Skeletal muscle cell (primary cell): ENCODE measurements at regions not wholly inside any gene's neighbourhood (a gene's known extent, or its start where the extent isn't known, plus 50 kb on each side); places are given as distances from the start of the nearest gene placed in this dataset.

ENCODE experiments used
- DNase-seq: peaks from one replicate; pipeline ENCODE4 v3.0.0-alpha.2; 2010; ENCODE audit warnings: low read depth
- H3K4me3 ChIP-seq: 2 replicates; pipeline ENCODE4 v1.5.1; 2011; ENCODE audit warnings: low read depth, mild to moderate bottlenecking, control low read depth, low read length, moderate library complexity

GRCh38 chr9:27848315-27848714 is 275.0 kb upstream of the C9orf72 start:
- no peak for DNase-seq
- H3K4me3 ChIP-seq: no peak overlapping the region

GRCh38 chr9:27851858-27852257 is 278.6 kb upstream of the C9orf72 start:
- DNase-seq: no peak
- H3K4me3 ChIP-seq: no peak overlapping the region

- H3K4me3 ChIP-seq: no peak overlapping the region
- no peak for DNase-seq
Observed at GRCh38 chr9:27853529-27853928, 280.2 kb upstream of the C9orf72 start.

- DNase-seq: no peak
- no peak overlapping the region for H3K4me3 ChIP-seq
Observed at GRCh38 chr9:27856054-27856453, 282.8 kb upstream of the C9orf72 start.

GRCh38 chr9:27856748-27857147 is 283.5 kb upstream of the C9orf72 start:
- H3K4me3 ChIP-seq: no peak overlapping the region
- DNase-seq: no peak

- DNase-seq: peak; percentile 26
- H3K4me3 ChIP-seq: no peak overlapping the region
Observed at GRCh38 chr9:27861887-27862286, 288.6 kb upstream of the C9orf72 start.

- H3K4me3 ChIP-seq: no peak overlapping the region
- DNase-seq: peak; percentile 38
Observed at GRCh38 chr9:27864644-27865438, 291.6 kb upstream of the C9orf72 start.

GRCh38 chr9:27866741-27867140 is 293.5 kb upstream of the C9orf72 start:
- no peak overlapping the region for H3K4me3 ChIP-seq
- DNase-seq: no peak

- H3K4me3 ChIP-seq: no peak overlapping the region
- DNase-seq: peak; percentile 1
Observed at GRCh38 chr9:27870404-27870803, 297.1 kb upstream of the C9orf72 start.

- no peak overlapping the region for H3K4me3 ChIP-seq
- DNase-seq: no peak
Observed at GRCh38 chr9:27880156-27880555, 306.9 kb upstream of the C9orf72 start.

- no peak for DNase-seq
- H3K4me3 ChIP-seq: no peak overlapping the region
Observed at GRCh38 chr9:27880635-27881034, 307.4 kb upstream of the C9orf72 start.

GRCh38 chr9:27888661-27889295 is 315.5 kb upstream of the C9orf72 start:
- no peak overlapping the region for H3K4me3 ChIP-seq
- DNase-seq: no peak

- H3K4me3 ChIP-seq: no peak overlapping the region
- DNase-seq: no peak
Observed at GRCh38 chr9:27924502-27924901, 351.2 kb upstream of the C9orf72 start.

- DNase-seq: no peak
- H3K4me3 ChIP-seq: no peak overlapping the region
Observed at GRCh38 chr9:27925815-27926214, 352.5 kb upstream of the C9orf72 start.

- DNase-seq: no peak
- H3K4me3 ChIP-seq: no peak overlapping the region
Observed at GRCh38 chr9:27929841-27930240, 356.6 kb upstream of the C9orf72 start.

GRCh38 chr9:27933210-27934025 is 360.1 kb upstream of the C9orf72 start:
- no peak overlapping the region for H3K4me3 ChIP-seq
- DNase-seq: no peak

GRCh38 chr9:27934471-27934870 is 361.2 kb upstream of the C9orf72 start:
- no peak overlapping the region for H3K4me3 ChIP-seq
- DNase-seq: no peak

- no peak overlapping the region for H3K4me3 ChIP-seq
- DNase-seq: no peak
Observed at GRCh38 chr9:27939186-27939585, 365.9 kb upstream of the C9orf72 start.

GRCh38 chr9:27940535-27940934 is 367.3 kb upstream of the C9orf72 start:
- no peak overlapping the region for H3K4me3 ChIP-seq
- DNase-seq: no peak

GRCh38 chr9:27943501-27943900 is 370.2 kb upstream of the C9orf72 start:
- H3K4me3 ChIP-seq: no peak overlapping the region
- no peak for DNase-seq
